CD4-positive, alpha-beta memory T cell (primary cell): ENCODE measurements at regions not wholly inside any gene's neighbourhood (a gene's known extent, or its start where the extent isn't known, plus 50 kb on each side); places are given as distances from the start of the nearest gene placed in this dataset.

Experiments used
- CTCF ChIA-PET: fragments of 350-600 bp; sonication (Branson Sonifier 250); formaldehyde crosslinking; loops from one replicate; lab custom pipeline; 2021; ENCODE audit warnings: inconsistent platforms; ENCODE audit not compliant: partially characterized antibody; lab: Charles Lee
- POLR2A ChIA-PET: fragments of 350-600 bp; sonication (Branson Sonifier 250); formaldehyde crosslinking; loops from one replicate; lab custom pipeline; 2021; ENCODE audit not compliant: partially characterized antibody; lab: Charles Lee
- DNase-seq, 5 donors: peaks; one replicate each; pipeline versions ENCODE4 v3.0.0 to v3.0.0-alpha.2; 2020 to 2022; ENCODE audit warnings: mixed read lengths in 1 of 5
- H3K27ac ChIP-seq: one replicate; pipeline ENCODE4 v1.7.0; 2013; ENCODE audit warnings: low read depth, low read length
- H3K27me3 ChIP-seq: 2 replicates; pipeline ENCODE4 v1.7.0; 2013; ENCODE audit warnings: mild to moderate bottlenecking, low read length, moderate library complexity; ENCODE audit not compliant: insufficient read depth
- H3K36me3 ChIP-seq: 2 replicates; pipeline ENCODE4 v1.7.0; 2013; ENCODE audit warnings: mild to moderate bottlenecking, low read length, moderate library complexity; ENCODE audit not compliant: insufficient read depth
- H3K4me1 ChIP-seq: 2 replicates; pipeline ENCODE4 v1.7.0; 2013; ENCODE audit warnings: mild to moderate bottlenecking, low read length, moderate library complexity; ENCODE audit not compliant: insufficient read depth
- H3K4me3 ChIP-seq, 2 donors: one replicate each; pipeline ENCODE4 v1.7.0; 2013; ENCODE audit warnings: low read length in 2 of 2, mild to moderate bottlenecking in 1 of 2
- H3K9me3 ChIP-seq, 2 donors: one replicate each; pipeline ENCODE4 v1.7.0; 2013; ENCODE audit warnings: low read length in 2 of 2, control low read depth in 1 of 2; ENCODE audit not compliant: control insufficient read depth in 1 of 2
- H3K27ac Mint-ChIP-seq, 7 donors: one replicate each; pipeline ENCODE4 v1.8.0; 2020 to 2021; ENCODE audit warnings: mixed read lengths in 7 of 7, mild to moderate bottlenecking in 6 of 7, inconsistent platforms in 3 of 7, moderate library complexity in 3 of 7
- H3K27me3 Mint-ChIP-seq, 2 donors: one replicate each; pipeline ENCODE4 v1.8.0; 2020 to 2021; ENCODE audit warnings: mixed read lengths in 2 of 2
- H3K36me3 Mint-ChIP-seq, 2 donors: one replicate each; pipeline ENCODE4 v1.8.0; 2020 to 2021; ENCODE audit warnings: mixed read lengths in 2 of 2, inconsistent platforms in 1 of 2, mild to moderate bottlenecking in 1 of 2
- H3K4me1 Mint-ChIP-seq, 4 donors: one replicate each; pipeline ENCODE4 v1.8.0; 2020 to 2021; ENCODE audit warnings: mixed read lengths in 4 of 4, mild to moderate bottlenecking in 1 of 4
- H3K4me3 Mint-ChIP-seq, 8 donors: one replicate each; pipeline ENCODE4 v1.8.0; 2020 to 2021; ENCODE audit warnings: mixed read lengths in 8 of 8, mild to moderate bottlenecking in 7 of 8, moderate library complexity in 6 of 8, inconsistent platforms in 3 of 8
- H3K9me3 Mint-ChIP-seq, 8 donors: one replicate each; pipeline ENCODE4 v1.8.0; 2020 to 2021; ENCODE audit warnings: mixed read lengths in 8 of 8, mild to moderate bottlenecking in 5 of 8, inconsistent platforms in 3 of 8, moderate library complexity in 1 of 8
- intact Hi-C: fragments of 100-400 bp; cut with micrococcal nuclease; formaldehyde crosslinking; loops from one replicate; pipeline ENCODE4 v1.15.1; 2023

DNA sequence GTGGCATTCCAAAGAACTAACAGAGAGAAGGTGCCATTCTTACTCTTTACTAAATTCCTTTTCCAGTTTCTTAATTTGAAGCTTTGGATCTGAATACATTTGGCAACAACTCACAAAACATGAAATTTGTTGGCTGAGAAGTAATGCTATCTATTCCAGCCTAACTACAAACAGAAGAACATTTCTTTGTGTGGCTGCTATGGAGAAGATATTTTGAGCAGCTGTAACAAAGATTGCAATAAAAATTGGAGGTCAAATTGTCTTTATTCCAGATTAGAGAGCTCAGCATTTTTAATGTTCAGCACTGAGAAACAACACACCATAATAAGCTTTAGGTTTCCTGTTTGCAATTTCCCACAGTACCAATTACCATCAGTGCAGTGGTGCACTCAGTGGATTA is 835.8 kb upstream of the FLRT2 start:
- Histone ChIP-seq H3K36me3 (no peaks in the 10 kb centered on the region), H3K9me3 (no peaks in the 10 kb centered on the region), H3K4me3 (no peak overlapping the region), H3K4me1 (no peaks in the 10 kb centered on the region), H3K27ac (no peak overlapping the region), H3K27me3 (no peaks in the 10 kb centered on the region)
- Mint-ChIP-seq H3K27me3 (no peaks in the 10 kb centered on the region), H3K9me3 (peaks cover 0 to 9% (median 3%) of the 10 kb centered on the region in 8 donors), H3K4me3 (no peak overlapping the region), H3K36me3 (no peaks in the 10 kb centered on the region), H3K27ac (no peak overlapping the region), H3K4me1 (no peaks in the 10 kb centered on the region)
- ChIA-PET CTCF (no interaction called here), POLR2A (no interaction called here)
- DNase-seq, result no peak
- intact Hi-C loops, result no loop called here

DNA sequence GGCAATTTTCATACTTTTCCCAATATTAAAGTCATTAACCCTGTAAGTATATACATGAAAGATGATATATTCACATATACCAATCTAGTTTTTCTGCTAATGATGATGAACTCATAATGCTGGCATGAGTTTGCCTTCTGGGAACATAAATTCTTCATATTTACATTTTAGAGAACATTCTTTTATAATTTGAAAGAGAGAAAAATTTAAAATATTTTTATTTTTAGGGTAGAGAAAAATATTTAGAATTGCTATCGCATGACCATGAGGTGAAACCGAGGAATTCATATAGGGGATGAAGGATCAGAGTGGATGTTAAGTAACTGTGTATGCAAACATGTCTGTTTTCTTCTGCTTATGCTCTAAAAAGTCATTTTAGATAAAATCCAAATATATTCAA is 825.3 kb upstream of the FLRT2 start:
- POLR2A ChIA-PET, result no interaction called here
- DNase-seq, result no peak
- H3K9me3 ChIP-seq, result no peaks in the 10 kb centered on the region
- H3K4me1 Mint-ChIP-seq, result no peaks in the 10 kb centered on the region
- no peak overlapping the region for H3K4me3 Mint-ChIP-seq
- no peaks in the 10 kb centered on the region for H3K36me3 ChIP-seq
- H3K9me3 Mint-ChIP-seq, result peaks cover 4 to 12% (median 8%) of the 10 kb centered on the region in 8 donors
- H3K36me3 Mint-ChIP-seq, result no peaks in the 10 kb centered on the region
- H3K4me3 ChIP-seq, result no peak overlapping the region
- no peaks in the 10 kb centered on the region for H3K27me3 ChIP-seq
- CTCF ChIA-PET, result no interaction called here
- H3K4me1 ChIP-seq, result no peaks in the 10 kb centered on the region
- no peaks in the 10 kb centered on the region for H3K27me3 Mint-ChIP-seq
- no peak overlapping the region for H3K27ac Mint-ChIP-seq
- no peak overlapping the region for H3K27ac ChIP-seq
- intact Hi-C loops, result no loop called here

DNA sequence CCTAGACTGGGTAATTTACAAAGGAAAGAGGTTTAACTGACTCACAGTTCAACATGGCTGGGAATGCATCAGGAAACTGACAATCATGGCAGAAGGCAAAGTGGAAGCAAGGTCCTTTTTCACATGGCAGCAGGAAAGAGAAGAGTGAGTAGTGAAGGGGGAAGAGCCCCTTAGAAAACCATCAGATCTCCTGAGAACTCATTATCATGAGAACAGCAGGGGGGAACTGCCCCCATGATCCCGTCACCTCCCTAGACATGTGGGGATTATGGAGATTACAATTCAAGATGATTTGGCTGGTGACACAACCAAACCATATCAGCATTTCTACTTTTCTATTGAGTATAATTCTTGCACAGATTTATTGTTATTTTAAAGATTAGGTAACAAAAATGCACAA is 822.1 kb upstream of the FLRT2 start:
- Mint-ChIP-seq H3K27ac (no peak overlapping the region), H3K36me3 (no peaks in the 10 kb centered on the region), H3K27me3 (no peaks in the 10 kb centered on the region), H3K9me3 (peaks cover 1 to 18% (median 7%) of the 10 kb centered on the region in 8 donors), H3K4me1 (no peaks in the 10 kb centered on the region), H3K4me3 (no peak overlapping the region)
- Histone ChIP-seq H3K4me1 (no peaks in the 10 kb centered on the region), H3K36me3 (no peaks in the 10 kb centered on the region), H3K9me3 (no peaks in the 10 kb centered on the region), H3K27ac (no peak overlapping the region), H3K4me3 (no peak overlapping the region), H3K27me3 (no peaks in the 10 kb centered on the region)
- no peak for DNase-seq
- intact Hi-C loops, result no loop called here
- POLR2A ChIA-PET, result no interaction called here
- CTCF ChIA-PET, result no interaction called here

DNA sequence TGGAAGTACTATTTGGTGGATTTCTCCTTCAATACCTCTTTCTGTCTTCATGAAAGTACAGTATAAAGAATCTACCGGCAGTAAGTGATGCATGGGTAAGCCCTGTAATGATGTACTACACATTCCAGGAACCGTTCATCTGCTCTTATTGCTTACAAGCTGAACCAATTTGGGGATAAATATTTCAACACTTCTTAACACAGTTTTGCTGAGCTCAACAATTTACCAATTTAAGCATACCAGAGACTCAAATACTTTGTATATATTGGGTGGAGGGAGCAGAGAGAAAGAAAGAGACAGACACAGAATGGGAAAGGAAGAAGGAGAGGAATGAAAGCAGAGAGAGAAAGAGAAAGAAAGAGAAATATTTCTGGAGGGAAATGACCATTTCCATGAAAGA is 821.1 kb upstream of the FLRT2 start:
- Histone ChIP-seq H3K36me3 (no peaks in the 10 kb centered on the region), H3K4me1 (no peaks in the 10 kb centered on the region), H3K27ac (no peak overlapping the region), H3K9me3 (no peaks in the 10 kb centered on the region), H3K4me3 (no peak overlapping the region), H3K27me3 (no peaks in the 10 kb centered on the region)
- ChIA-PET CTCF (no interaction called here), POLR2A (no interaction called here)
- Mint-ChIP-seq H3K4me1 (no peaks in the 10 kb centered on the region), H3K36me3 (no peaks in the 10 kb centered on the region), H3K27ac (no peak overlapping the region), H3K4me3 (no peak overlapping the region), H3K27me3 (no peaks in the 10 kb centered on the region), H3K9me3 (peaks cover 1 to 18% (median 8%) of the 10 kb centered on the region in 8 donors)
- DNase-seq, result no peak
- intact Hi-C loops, result no loop called here

DNA sequence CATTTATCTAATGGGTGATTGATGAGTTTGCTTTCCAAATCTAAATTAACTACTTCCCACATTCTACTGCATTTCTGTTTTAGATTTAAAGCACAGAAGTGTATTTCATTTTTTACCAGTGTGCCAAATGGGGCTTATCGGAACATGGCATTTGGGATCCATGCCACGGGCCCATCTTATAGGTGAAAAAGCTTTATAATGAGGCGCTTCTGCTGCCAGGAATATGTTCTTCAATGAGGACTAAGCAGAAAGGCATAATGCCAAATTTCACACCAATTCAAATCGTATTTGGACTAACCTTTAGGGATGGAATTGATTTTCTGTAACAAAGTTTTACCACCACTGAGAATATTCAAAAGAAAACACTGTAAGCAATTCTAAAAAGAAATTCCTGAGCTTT is 803.5 kb upstream of the FLRT2 start:
- Mint-ChIP-seq H3K27ac (no peak overlapping the region), H3K9me3 (peaks cover 0 to 15% (median 8%) of the 10 kb centered on the region in 8 donors), H3K36me3 (no peaks in the 10 kb centered on the region), H3K4me1 (no peaks in the 10 kb centered on the region), H3K27me3 (no peaks in the 10 kb centered on the region), H3K4me3 (no peak overlapping the region)
- intact Hi-C loops, result no loop called here
- no peaks in the 10 kb centered on the region for H3K36me3 ChIP-seq
- ChIA-PET CTCF (no interaction called here), POLR2A (no interaction called here)
- DNase-seq, result no peak
- H3K9me3 ChIP-seq, result peaks cover 0 to 4% of the 10 kb centered on the region in 2 donors
- no peaks in the 10 kb centered on the region for H3K27me3 ChIP-seq
- H3K4me3 ChIP-seq, result no peak overlapping the region
- no peaks in the 10 kb centered on the region for H3K4me1 ChIP-seq
- H3K27ac ChIP-seq, result no peak overlapping the region

DNA sequence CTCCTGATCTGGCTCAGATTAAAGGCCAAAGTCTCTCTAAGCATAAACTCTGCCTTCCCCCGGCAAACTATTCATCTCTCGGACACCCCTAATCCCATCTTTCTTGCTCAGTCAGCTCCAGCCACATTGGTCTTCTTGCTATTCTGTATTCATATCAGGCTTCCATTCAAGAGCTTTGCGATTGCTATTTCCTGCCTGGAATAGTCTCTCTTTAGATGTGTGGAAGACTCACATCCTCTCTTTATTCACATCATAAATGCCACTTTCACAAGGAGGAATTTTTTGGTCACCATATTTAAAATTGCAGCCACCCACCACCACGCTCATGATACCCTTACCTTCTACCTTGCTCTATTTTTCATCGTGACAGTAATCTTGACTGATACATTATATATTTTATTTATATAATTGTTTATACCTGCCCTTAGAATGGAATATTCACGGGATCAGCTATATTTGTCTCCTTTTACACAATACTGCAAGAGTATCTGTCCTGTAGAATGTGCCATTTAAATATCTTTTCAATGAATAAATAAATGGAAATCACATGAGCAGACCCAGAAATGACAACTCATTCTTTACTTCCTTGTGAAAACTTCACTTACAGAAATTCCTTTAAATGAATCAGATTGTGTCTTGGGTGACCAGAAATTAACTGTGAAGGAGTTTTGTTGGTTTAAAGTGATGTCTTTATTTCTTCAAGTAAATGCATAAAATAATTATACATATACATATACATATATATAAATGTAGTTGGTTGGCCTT is 780.6 kb upstream of the FLRT2 start:
- H3K4me3 Mint-ChIP-seq, result no peak overlapping the region
- H3K9me3 ChIP-seq, result no peaks in the 10 kb centered on the region
- peaks cover 0 to 14% (median 13%) of the 10 kb centered on the region in 8 donors for H3K9me3 Mint-ChIP-seq
- intact Hi-C loops, result no loop called here
- H3K4me3 ChIP-seq, result no peak overlapping the region
- no peak overlapping the region for H3K27ac ChIP-seq
- no peaks in the 10 kb centered on the region for H3K4me1 Mint-ChIP-seq
- H3K36me3 ChIP-seq, result no peaks in the 10 kb centered on the region
- no peak overlapping the region for H3K27ac Mint-ChIP-seq
- H3K36me3 Mint-ChIP-seq, result no peaks in the 10 kb centered on the region
- no peak for DNase-seq
- ChIA-PET CTCF (no interaction called here), POLR2A (no interaction called here)
- no peaks in the 10 kb centered on the region for H3K27me3 ChIP-seq
- H3K27me3 Mint-ChIP-seq, result no peaks in the 10 kb centered on the region
- no peaks in the 10 kb centered on the region for H3K4me1 ChIP-seq

DNA sequence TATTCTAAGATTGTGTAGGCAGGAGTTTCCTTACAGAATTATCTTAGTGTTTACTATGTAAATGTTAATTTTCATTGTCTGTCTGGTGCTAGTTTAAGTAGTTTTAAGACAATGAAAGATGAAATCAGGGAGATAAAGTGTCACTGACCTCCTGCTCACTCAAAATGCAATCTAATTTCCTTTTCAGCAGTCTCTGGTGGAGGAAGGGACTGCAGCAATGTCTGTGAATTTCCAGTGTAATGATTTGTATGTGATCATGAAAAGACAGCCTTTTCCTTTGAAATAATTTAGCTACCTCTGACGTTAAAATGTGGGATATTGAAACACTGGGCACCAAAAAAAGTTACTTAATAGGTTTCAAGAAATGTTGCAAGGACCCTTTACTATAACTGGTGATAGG is 779.7 kb upstream of the FLRT2 start:
- no peaks in the 10 kb centered on the region for H3K9me3 ChIP-seq
- Mint-ChIP-seq H3K4me1 (no peaks in the 10 kb centered on the region), H3K27ac (no peak overlapping the region), H3K9me3 (peaks cover 3 to 17% (median 12%) of the 10 kb centered on the region in 8 donors), H3K36me3 (no peaks in the 10 kb centered on the region), H3K4me3 (no peak overlapping the region), H3K27me3 (no peaks in the 10 kb centered on the region)
- H3K27ac ChIP-seq, result no peak overlapping the region
- H3K36me3 ChIP-seq, result no peaks in the 10 kb centered on the region
- H3K27me3 ChIP-seq, result no peaks in the 10 kb centered on the region
- intact Hi-C loops, result no loop called here
- H3K4me1 ChIP-seq, result no peaks in the 10 kb centered on the region
- no peak overlapping the region for H3K4me3 ChIP-seq
- POLR2A ChIA-PET, result no interaction called here
- DNase-seq, result no peak
- CTCF ChIA-PET, result no interaction called here
